DND-41 (cell line): ENCODE measurements at regions not wholly inside any gene's neighbourhood (a gene's known extent, or its start where the extent isn't known, plus 50 kb on each side); places are given as distances from the start of the nearest gene placed in this dataset.

ENCODE experiments used
- ATAC-seq: fragments of 200-7000 bp; cut with Tn5 transposase; 3 replicates; pipeline ENCODE4 v1.9.1; 2021; ENCODE audit warnings: low read depth; ENCODE audit not compliant: insufficient read depth
- DNase-seq: peaks from one replicate; pipeline ENCODE4 v3.0.0-alpha.2; 2020
- H2AFZ ChIP-seq: 2 replicates; pipeline ENCODE4 v1.6.0; 2012; ENCODE audit warnings: low read depth, low read length
- H3K27ac ChIP-seq: 2 replicates; pipeline ENCODE4 v1.5.1; 2012; ENCODE audit warnings: low read length, inconsistent platforms
- H3K27me3 ChIP-seq: fragments of 200-600 bp; sonication (generic); 2 replicates; pipeline ENCODE4 v1.6.0; 2012; ENCODE audit warnings: low read length, mild to moderate bottlenecking, inconsistent platforms; ENCODE audit not compliant: insufficient read depth, poor library complexity
- H3K36me3 ChIP-seq: 2 replicates; pipeline ENCODE4 v1.5.1; 2012; ENCODE audit warnings: low read length, inconsistent platforms; ENCODE audit not compliant: insufficient read depth
- H3K4me1 ChIP-seq: 2 replicates; pipeline ENCODE4 v1.5.1; 2012; ENCODE audit warnings: mild to moderate bottlenecking, low read length; ENCODE audit not compliant: insufficient read depth
- H3K4me2 ChIP-seq: 2 replicates; pipeline ENCODE4 v1.6.0; 2012; ENCODE audit warnings: mild to moderate bottlenecking, moderate library complexity, low read length, inconsistent platforms; ENCODE audit not compliant: insufficient read depth
- H3K4me3 ChIP-seq, 2 experiments: fragments of 200-600 bp in 1 of 2; shearing (Covaris generic) in 1 of 2; 2 replicates each; pipeline ENCODE4 v1.5.1; 2012 to 2016; ENCODE audit warnings: inconsistent platforms in 2 of 2, low read length in 2 of 2, mild to moderate bottlenecking in 2 of 2, low read depth in 1 of 2, moderate library complexity in 1 of 2
- H3K79me2 ChIP-seq: 2 replicates; pipeline ENCODE4 v1.6.0; 2012; ENCODE audit warnings: low read length, inconsistent platforms; ENCODE audit not compliant: insufficient read depth
- H3K9ac ChIP-seq: 2 replicates; pipeline ENCODE4 v1.6.0; 2012; ENCODE audit warnings: low read depth, mild to moderate bottlenecking, inconsistent platforms, low read length, moderate library complexity
- H3K9me3 ChIP-seq: 2 replicates; pipeline ENCODE4 v1.5.1; 2012; ENCODE audit warnings: low read length, moderate library complexity, mild to moderate bottlenecking, inconsistent platforms; ENCODE audit not compliant: insufficient read depth, severe bottlenecking
- H4K20me1 ChIP-seq: 2 replicates; pipeline ENCODE4 v1.6.0; 2012; ENCODE audit warnings: low read length; ENCODE audit not compliant: insufficient read depth
- EZH2 ChIP-seq: IDR thresholded peaks from 3 replicates; pipeline ENCODE4 v1.6.1; 2012; ENCODE audit warnings: borderline replicate concordance, low read depth, mild to moderate bottlenecking, moderate library complexity, low read length, inconsistent platforms; ENCODE audit not compliant: severe bottlenecking
- TF ChIP-seq, protein P1 (sequence below): IDR thresholded peaks from 2 replicates; pipeline ENCODE4 v1.5.1; 2012; ENCODE audit warnings: borderline replicate concordance, low read length, moderate library complexity, mild to moderate bottlenecking; ENCODE audit not compliant: poor library complexity, severe bottlenecking; ENCODE audit errors: extremely low read depth

GRCh38 chr9:108017671-108018070 lies 528.1 kb upstream of the KLF4 start:
- ATAC-seq, result no peak
- TF ChIP-seq EZH2, result no peak
- TF ChIP-seq, protein P1, sequence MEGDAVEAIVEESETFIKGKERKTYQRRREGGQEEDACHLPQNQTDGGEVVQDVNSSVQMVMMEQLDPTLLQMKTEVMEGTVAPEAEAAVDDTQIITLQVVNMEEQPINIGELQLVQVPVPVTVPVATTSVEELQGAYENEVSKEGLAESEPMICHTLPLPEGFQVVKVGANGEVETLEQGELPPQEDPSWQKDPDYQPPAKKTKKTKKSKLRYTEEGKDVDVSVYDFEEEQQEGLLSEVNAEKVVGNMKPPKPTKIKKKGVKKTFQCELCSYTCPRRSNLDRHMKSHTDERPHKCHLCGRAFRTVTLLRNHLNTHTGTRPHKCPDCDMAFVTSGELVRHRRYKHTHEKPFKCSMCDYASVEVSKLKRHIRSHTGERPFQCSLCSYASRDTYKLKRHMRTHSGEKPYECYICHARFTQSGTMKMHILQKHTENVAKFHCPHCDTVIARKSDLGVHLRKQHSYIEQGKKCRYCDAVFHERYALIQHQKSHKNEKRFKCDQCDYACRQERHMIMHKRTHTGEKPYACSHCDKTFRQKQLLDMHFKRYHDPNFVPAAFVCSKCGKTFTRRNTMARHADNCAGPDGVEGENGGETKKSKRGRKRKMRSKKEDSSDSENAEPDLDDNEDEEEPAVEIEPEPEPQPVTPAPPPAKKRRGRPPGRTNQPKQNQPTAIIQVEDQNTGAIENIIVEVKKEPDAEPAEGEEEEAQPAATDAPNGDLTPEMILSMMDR, result no peak

GRCh38 chr9:108016446-108016845 lies 526.9 kb upstream of the KLF4 start:
- TF ChIP-seq, protein P1, result no peak
- no peak for TF ChIP-seq EZH2
- no peak for ATAC-seq
- no peak overlapping the region for H2AFZ ChIP-seq

More at GRCh38 chr9:108017671-108018070, 528.1 kb upstream of the KLF4 start:
- no peak overlapping the region for H3K9ac ChIP-seq
- H3K4me1 ChIP-seq, result no peaks in the 10 kb centered on the region
- H3K9me3 ChIP-seq, result no peaks in the 10 kb centered on the region
- no peaks in the 10 kb centered on the region for H4K20me1 ChIP-seq
- DNase-seq, result no peak
- H3K36me3 ChIP-seq, result no peaks in the 10 kb centered on the region
- no peak overlapping the region for H3K4me3 ChIP-seq
- no peaks in the 10 kb centered on the region for H3K27me3 ChIP-seq
- H2AFZ ChIP-seq, result no peak overlapping the region
- H3K79me2 ChIP-seq, result no peaks in the 10 kb centered on the region
- H3K4me2 ChIP-seq, result no peak overlapping the region
- H3K27ac ChIP-seq, result no peak overlapping the region

GRCh38 chr9:108015690-108016089 lies 526.1 kb upstream of the KLF4 start:
- H2AFZ ChIP-seq, result no peak overlapping the region
- no peak for TF ChIP-seq EZH2
- TF ChIP-seq, protein P1, result no peak
- no peaks in the 10 kb centered on the region for H3K79me2 ChIP-seq
- no peak overlapping the region for H3K4me3 ChIP-seq
- no peaks in the 10 kb centered on the region for H3K27me3 ChIP-seq
- no peak overlapping the region for H3K9ac ChIP-seq
- no peak overlapping the region for H3K27ac ChIP-seq
- DNase-seq (no peak), ATAC-seq (no peak)
- no peaks in the 10 kb centered on the region for H4K20me1 ChIP-seq
- no peaks in the 10 kb centered on the region for H3K4me1 ChIP-seq
- H3K36me3 ChIP-seq, result no peaks in the 10 kb centered on the region
- H3K9me3 ChIP-seq, result no peaks in the 10 kb centered on the region
- no peak overlapping the region for H3K4me2 ChIP-seq

More at GRCh38 chr9:108016446-108016845, 526.9 kb upstream of the KLF4 start:
- H3K9me3 ChIP-seq, result no peaks in the 10 kb centered on the region
- H3K36me3 ChIP-seq, result no peaks in the 10 kb centered on the region
- H3K79me2 ChIP-seq, result no peaks in the 10 kb centered on the region
- H3K27me3 ChIP-seq, result no peaks in the 10 kb centered on the region
- H3K4me3 ChIP-seq, result no peak overlapping the region
- no peak overlapping the region for H3K27ac ChIP-seq
- no peak for DNase-seq
- H3K4me1 ChIP-seq, result no peaks in the 10 kb centered on the region
- no peak overlapping the region for H3K4me2 ChIP-seq
- no peak overlapping the region for H3K9ac ChIP-seq
- no peaks in the 10 kb centered on the region for H4K20me1 ChIP-seq

GRCh38 chr9:108014353-108014752 lies 524.8 kb upstream of the KLF4 start:
- TF ChIP-seq, protein P1, result no peak
- no peak for TF ChIP-seq EZH2

More at GRCh38 chr9:108014353-108014752, 524.8 kb upstream of the KLF4 start:
- H3K27me3 ChIP-seq, result no peaks in the 10 kb centered on the region
- H2AFZ ChIP-seq, result no peak overlapping the region
- no peak for ATAC-seq
- no peak overlapping the region for H3K27ac ChIP-seq
- no peak overlapping the region for H3K4me2 ChIP-seq
- H4K20me1 ChIP-seq, result no peaks in the 10 kb centered on the region
- H3K4me3 ChIP-seq, result no peak overlapping the region
- H3K4me1 ChIP-seq, result no peaks in the 10 kb centered on the region
- H3K36me3 ChIP-seq, result no peaks in the 10 kb centered on the region
- no peak overlapping the region for H3K9ac ChIP-seq
- DNase-seq, result no peak
- H3K9me3 ChIP-seq, result no peaks in the 10 kb centered on the region
- H3K79me2 ChIP-seq, result no peaks in the 10 kb centered on the region
